HG02885 (cell line): ENCODE measurements at regions not wholly inside any gene's neighbourhood (a gene's known extent, or its start where the extent isn't known, plus 50 kb on each side); places are given as distances from the start of the nearest gene placed in this dataset.

ENCODE experiments used
- ATAC-seq: cut with Tn5 transposase; IDR thresholded peaks from one replicate; pipeline ENCODE4 v1.9.1; 2021; ENCODE audit warnings: mild to moderate bottlenecking; ENCODE audit not compliant: unreplicated experiment, poor library complexity

DNA sequence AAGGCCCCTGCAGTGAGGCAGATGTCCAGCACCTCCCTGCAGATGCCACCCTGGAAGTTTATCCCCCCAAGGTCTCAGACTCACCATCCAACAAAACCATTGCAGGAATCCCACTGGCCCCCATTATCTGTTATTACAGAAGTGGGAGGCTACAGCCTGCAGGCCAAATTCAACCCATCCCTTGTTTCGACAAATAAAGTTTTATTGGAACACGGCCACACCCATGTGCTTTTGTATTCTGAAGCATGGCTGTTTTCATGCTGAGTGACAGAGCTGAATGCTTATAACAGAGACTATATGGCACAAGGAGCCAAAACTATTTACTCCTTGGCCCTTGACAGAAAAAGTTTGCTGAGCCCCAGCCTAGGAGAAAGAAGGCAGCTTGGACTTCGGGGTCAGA is 428.8 kb downstream of the CDK5RAP2 start:
- ATAC-seq: no peak

DNA sequence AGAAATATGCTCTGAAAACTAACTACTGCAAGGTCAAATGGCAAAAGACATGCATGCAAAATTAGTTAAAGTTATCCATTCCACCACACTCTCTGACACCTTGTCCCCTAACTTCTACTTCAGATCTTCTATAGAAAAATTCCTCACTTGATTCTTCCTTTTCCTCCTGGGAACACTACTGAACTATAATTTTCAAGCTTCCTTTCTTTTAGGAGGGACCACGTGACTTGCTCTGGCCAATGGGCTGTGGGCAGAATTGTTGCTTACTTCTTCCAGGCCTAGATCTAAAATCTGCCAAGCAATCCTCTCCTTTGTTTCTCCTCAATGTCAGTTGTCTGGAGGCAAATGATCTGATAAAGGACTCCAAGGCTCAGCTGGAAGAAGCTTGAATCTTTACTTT is 441.0 kb downstream of the CDK5RAP2 start:
- no peak for ATAC-seq

DNA sequence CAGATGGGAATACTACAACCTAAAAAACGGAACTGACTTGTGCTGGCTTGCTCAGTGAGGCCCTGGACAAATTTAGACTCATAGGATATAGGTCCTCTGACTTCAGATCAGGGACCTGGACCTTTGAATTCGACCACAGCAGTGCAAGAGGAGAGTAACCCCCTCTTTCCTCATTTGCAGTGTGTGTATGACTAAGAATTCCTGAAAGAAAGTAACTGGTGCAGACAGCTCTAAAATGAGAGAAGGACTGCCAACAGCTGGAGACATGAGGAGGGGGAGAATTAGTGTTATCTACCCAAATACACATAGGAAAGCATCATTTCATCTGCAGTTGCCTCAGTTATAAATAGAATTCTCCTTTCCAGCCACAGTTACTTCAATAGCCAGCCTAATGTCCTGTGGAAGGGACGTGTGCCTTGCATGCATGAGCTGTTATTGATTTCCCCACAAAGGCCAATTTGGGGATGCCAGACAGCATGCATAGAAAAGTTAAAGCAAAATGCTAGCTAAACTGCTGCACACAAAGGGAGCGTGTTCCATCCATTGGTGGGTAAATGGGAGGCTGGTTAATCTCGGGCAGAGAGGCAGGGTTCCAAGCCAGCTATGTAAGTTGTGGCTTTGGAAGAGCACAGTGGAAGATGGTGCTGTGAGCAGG is 442.7 kb downstream of the CDK5RAP2 start:
- ATAC-seq: no peak

DNA sequence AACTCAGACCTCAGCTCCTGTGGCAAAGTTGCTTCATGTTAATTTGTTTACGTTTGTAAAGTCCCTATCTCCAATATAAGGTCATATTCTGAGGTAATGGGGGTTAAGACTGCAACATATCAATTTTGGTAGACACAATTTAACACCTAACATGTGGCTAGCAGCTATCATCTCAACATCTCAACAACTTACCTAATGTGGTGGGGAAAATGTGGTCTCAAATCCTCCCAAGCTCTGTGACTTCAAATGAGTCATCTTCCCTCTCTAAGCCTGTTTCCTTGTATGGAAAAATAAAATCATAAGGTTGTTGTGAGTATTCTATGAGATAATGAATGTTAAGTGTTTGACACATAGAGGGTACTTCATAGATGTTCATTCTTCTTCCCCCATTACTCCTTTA is 443.3 kb downstream of the CDK5RAP2 start:
- no peak for ATAC-seq

DNA sequence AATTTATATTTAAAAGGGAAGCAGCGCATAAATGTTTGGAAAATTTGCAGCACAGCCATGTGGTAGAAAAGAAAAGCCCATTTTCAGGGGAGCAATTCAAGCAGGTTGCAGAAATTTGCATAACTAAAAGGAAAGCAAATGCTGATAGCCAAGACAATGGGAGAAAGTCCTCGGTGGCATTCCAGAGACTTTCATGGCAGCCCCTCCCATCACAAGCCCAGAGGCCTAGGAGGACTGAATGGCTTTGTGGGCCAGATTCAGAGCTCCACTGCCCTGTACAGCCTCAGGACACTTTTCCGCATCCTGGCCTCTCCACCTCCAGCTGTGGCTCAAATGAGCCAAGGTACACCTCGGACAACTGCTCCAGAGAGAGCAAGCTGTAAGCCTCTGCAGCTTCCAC is 462.9 kb downstream of the CDK5RAP2 start:
- ATAC-seq: no peak

DNA sequence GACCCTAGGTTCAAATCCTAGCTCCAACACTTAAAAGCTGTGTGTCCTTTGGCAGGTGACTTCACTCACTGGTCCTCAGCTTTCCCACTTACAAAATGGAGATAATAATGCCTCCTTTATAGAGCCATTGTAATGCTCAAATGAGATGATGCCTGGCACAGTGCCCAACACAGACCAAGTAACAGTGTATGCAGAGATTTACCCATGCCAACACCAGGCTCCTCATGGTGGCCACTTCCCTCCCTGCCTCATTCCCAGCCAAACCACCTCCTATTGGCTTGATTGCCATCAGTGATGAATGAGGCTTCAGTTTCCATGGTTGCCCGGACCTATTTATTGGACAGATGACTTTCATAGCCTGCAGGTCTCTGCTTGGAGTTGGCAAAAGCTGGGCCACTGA is 469.4 kb downstream of the CDK5RAP2 start:
- no peak for ATAC-seq

DNA sequence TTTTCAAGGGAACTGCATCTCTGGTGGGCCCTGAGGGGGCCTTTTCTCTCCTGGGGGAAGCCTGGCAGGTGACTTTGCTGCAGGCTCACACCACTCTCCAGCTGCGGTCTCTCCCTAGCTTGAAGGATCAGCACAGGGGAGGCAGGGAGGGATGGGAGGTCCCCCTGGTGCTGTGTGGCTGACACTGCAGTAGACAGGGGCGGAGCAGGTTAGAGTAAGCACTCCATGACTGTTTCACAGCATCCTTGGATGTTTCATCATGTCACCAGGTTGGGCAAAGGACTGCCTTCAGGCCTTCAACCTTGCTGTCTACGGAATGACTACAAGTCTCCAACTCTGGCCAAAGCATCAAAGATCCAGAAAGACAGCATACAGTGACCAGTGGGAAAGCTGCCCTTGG is 470.7 kb downstream of the CDK5RAP2 start:
- ATAC-seq: no peak

DNA sequence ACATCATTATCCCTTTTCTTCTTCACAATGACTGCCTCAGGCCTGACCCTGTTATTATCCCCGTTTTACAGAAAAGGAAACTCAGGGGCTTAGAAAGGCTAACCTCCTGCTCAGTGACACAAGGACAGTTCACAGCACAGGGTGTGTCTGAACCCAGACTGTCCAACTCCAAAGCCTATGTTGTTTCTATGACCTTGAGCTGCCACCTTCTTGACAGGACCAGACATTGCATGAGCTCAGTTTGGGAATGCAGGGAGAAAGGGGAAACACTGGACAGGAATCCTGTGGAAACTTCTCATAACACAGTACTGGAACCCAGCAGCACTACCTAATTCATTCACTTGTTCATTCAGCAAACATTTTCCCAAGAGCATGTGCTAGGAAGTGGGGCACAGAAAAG is 472.8 kb downstream of the CDK5RAP2 start:
- ATAC-seq: no peak

DNA sequence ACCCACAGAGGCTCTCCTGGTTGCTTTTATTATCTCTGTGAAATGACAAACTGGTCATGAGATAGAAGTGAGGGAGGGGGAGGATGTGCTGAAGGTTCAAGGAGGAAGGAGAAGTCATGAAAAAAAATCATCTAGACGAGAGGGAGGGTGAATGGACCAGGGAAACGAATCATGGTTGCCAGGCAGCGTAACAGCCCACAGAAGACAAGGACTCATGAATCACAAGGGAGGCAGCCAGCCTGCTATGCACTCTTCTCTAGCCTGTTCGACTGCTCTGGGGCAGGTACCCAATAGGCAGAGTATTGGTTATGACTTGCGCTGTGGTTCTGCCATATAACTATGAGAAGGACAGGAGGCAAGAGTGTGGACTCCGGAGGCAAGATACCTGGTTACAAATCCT is 475.2 kb downstream of the CDK5RAP2 start:
- no peak for ATAC-seq

DNA sequence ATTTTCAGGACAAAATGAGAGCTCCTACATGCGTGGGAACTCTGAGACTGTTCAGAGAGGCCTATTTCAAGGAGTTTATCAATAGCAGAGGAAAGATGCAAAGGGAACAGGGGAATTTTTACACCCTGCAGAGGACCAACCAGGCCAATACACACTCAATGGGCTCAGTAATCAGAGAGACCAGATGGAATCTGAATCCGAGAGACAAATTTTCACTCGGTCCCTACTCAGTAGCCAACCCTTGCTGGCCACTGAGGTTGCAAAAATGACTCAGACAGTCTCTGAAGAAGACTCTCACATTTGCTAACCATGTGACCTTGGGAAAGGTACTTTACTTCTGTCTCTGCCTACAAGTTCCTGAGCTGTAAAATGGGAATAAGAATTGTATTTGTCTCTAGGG is 479.4 kb downstream of the CDK5RAP2 start:
- ATAC-seq: no peak

DNA sequence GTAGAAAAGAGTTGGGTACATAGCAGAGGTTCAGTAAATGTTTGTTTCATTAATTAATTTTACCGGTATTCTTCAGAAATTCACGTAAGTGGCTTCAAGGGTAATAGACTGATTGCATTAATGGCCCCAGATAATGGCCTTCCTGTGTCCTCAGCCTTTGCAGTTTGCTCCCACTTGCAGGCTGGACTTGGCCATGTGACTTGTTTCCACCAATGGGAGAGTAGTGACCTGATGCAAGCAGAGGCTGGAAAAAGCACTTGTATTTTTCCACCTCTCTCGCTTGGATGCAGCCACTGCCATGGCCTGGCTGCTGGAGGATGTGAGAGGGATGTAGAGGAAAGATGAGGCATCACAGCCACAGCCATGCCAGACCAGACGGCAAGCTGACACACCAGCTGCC is 480.9 kb downstream of the CDK5RAP2 start:
- no peak for ATAC-seq

DNA sequence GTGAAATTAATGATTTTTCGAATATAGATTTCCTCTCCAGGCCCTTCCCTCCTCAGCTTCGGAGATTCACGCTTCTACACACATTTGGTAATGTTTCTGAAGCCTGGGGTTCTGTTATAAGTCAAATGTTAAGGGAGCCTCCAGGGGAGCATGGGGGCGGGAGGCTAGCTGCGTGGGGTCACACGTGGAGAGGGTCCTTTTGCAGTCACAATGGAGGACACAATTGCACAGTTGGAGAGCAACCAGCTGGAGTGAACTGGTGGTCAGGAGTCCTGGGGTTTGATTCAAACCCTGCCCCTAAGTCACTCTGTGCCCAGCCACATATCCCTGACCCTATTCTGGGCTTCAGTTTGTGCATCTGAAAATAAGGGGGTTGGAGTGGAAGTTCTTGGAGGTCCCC is 481.4 kb downstream of the CDK5RAP2 start:
- no peak for ATAC-seq

DNA sequence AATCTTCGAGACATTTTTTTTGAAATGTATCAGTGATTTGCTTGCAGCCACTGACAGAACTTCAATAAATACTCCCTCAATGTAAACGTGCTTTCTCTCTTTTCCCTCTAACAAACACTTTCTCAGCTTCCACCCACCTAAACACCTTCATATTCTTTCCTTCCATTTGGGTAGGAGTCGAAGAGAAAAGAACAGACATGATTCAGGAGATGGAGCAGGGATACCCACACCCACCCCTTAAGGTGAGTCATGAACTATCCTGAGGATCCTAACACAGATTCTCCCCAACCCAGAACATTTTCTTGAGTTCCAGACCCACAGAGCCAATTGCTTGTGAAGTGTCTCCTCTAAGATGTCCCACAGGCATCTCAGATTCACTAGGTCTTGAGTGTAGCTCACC is 488.8 kb downstream of the CDK5RAP2 start:
- ATAC-seq: no peak

DNA sequence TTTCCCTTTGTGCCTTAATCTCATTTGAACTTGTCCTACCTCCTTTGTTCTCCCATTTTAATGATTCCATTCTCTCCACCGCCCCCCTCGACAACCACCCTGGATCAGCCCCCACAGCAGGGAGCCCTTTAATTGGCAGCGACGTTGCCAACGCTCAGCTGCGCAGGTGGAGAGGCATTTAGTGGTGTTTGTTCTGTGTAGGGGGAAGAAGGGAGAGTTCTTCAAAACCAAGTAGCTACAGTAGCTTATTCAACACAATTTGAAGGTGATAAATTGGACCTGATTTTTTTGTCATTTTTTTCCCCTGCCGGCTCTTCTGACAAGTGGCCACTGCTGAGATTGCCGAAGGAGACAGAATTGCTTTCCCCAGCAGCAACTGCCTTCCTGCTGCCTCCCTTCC is 499.1 kb downstream of the CDK5RAP2 start:
- ATAC-seq: no peak

DNA sequence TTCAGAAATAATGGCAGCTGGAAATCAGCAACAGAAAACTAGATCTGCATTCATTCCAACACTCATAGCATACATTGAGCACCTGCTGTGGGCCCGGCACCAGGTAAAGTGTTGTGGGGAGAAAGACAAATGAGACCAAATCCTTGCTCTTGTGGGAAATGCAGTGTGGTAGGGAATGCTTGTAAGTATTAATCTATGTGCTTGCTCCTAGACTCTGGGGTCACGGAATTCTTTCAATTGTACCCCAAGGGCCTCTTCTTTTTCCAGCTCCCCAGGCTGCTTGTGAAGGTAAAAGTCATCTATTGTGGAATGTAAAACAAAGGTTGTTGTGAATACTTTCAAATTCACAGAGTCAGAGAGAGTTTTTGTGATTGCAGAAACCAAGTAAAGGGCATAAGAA is 501.9 kb downstream of the CDK5RAP2 start:
- no peak for ATAC-seq

DNA sequence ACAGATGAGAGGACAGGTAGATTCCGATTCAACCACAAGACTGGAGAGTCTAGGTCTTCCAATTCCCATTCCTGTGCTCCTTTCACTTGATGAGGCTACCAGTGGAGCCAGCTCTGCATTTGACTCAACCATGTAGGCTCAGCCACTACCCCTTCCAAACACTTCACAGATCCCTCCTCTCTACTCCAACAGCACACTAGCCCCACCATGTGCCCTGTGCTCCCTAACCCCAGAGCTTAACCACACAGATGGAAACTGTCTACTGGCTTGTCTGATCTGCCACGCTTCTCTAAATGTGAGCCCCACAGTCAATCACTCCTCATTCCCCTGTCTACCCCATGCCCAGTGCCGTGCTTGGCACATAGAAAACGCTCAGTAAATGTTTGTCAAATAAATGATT is 508.2 kb downstream of the CDK5RAP2 start:
- no peak for ATAC-seq

DNA sequence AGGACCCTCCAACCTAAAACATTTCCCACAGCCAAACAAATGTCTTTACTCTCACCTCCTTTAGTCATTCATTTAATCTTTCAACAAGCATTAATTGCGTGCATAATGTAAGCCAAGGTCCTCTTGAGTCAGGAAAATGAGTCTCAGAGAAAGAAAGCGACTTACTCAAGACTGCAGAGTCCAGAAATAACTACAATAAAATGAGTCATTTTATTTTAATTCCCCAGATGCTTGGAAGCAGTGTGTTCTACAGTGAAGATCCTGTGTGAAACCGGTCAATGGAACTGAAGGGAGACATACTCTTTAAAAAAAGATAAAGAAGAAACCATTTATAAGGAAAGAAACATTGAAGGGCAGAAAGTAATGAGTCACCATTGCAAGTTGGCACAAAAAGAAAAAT is 513.7 kb downstream of the CDK5RAP2 start:
- ATAC-seq: no peak

DNA sequence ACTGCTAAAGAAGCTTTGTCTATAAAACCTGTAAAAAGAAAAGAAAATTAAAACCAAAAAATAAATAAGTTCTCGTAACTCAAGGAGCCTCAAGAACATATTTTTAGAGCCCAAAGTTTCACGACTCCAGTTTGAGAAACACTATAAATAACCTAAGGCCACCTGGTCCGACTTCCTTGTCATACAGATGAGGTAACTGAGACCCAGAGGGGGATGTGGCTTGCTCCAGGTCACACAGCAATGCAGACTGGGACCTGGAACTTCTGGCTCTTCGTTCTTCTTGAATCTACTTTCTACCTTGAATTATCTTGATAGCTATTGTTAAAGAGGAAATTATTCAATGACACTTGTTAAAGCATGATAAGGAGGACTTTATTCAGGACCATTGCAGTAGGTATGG is 514.8 kb downstream of the CDK5RAP2 start:
- no peak for ATAC-seq

DNA sequence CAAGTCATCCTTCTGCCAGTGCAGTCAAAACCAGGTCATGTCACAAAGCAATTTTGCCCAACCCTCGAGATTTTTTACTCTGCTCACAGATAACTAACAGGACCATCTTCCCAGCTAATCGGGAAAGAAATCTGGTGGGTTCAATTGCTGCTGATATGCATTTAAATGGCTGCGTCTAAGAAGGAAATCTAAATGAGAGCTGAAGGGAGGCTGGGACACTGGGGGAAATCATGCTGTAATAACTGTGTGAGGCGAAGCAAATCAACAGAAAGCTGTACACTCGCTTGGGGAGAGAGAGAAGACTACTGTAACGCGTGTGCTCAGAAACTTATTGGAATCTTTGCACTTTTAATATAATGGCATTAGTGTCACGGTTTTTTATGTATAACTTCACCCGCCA is 535.0 kb downstream of the CDK5RAP2 start:
- ATAC-seq: no peak

DNA sequence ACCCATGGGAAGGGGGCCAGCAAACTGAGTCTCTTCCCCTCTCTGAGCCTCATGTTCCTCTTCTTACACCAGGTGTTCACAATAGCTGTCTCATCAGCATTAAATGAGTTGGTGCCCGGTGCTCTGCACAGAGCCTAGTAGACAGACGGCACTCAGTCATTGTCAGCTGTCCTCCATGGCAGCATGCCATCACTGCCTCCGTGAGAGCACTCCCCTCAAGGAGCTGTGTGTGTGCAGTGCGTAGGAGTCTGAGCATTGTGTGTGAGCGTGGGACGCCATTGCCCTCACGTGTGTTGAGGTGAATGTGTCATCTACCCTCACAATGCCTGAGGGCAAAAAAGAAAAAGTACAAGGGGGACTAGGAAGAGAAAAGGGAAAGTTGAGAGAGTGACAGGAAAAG is 536.5 kb downstream of the CDK5RAP2 start:
- ATAC-seq: no peak

DNA sequence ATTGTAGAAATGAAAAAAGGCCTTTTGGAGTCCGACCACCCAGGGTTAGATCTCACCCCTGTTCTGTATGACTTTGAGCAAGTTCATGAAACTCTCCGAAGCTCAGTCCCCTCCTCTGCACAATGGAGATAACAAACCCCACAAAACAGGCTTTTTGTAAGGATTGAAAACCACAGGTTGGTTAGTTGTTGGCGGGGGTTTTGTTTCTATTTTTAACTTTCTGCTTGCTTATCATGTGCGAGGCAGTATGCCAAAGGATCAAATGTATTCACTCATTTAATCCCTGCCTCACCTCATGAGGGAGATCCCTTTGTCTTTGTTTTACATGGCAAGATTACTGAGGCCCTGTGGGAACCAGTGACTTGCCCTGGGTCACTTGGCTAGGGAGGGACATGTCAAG is 539.1 kb downstream of the CDK5RAP2 start:
- ATAC-seq: no peak

DNA sequence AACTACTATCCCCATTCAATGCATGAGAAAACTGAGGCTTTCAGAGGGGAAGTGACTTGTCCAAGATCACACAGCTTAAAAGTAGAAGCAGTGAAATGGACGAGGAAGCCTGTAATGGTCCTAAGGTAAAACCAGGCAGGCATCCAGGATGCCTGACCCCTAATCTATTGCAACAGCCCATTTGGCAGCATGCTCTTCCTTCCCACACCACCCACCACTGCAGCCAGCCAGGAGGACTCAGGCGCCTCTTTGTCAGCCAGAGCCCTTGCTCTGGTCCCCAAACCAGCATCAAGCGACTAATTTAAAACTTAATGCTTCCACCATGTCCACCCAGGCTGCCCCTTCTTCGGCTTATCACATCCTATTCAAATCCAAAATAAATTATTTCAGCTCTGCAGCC is 541.6 kb downstream of the CDK5RAP2 start:
- ATAC-seq: no peak

DNA sequence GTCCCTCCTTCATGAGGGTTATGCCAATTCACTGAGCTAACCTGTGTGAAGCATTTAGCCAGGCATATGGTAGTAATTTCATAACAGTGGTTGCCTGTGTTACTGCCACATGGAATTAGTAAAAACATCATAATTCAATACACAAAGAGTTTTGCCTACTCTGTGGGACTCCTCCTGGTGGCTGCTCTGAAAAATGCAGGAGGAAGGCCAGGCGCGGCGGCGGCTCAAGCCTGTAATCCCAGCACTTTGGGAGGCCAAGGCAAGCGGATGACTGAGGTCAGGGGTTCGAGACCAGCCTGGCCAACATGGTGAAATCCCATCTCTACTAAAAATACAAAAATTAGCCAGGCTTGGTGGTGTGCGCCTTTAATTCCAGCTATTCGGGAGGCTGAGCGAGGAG is 547.3 kb downstream of the CDK5RAP2 start:
- ATAC-seq: no peak
